GM18858 (cell line): ENCODE measurements at regions not wholly inside any gene's neighbourhood (a gene's known extent, or its start where the extent isn't known, plus 50 kb on each side); places are given as distances from the start of the nearest gene placed in this dataset.
"Not testable (repeated sequence)": the region's sequence is repeated elsewhere in the genome, so short reads cannot be mapped to it uniquely, and the experiment has no call there.

Experiments used
- ATAC-seq: cut with Tn5 transposase; IDR thresholded peaks from one replicate; pipeline ENCODE4 v1.9.1; 2021; ENCODE audit not compliant: unreplicated experiment

GRCh38 chr5:119694284-119694683, 64.9 kb downstream of the FAM170A start:
- ATAC-seq, result peak; percentile 72

- no peak for ATAC-seq
Observed at GRCh38 chr5:119706049-119706448, 76.7 kb downstream of the FAM170A start.

DNA sequence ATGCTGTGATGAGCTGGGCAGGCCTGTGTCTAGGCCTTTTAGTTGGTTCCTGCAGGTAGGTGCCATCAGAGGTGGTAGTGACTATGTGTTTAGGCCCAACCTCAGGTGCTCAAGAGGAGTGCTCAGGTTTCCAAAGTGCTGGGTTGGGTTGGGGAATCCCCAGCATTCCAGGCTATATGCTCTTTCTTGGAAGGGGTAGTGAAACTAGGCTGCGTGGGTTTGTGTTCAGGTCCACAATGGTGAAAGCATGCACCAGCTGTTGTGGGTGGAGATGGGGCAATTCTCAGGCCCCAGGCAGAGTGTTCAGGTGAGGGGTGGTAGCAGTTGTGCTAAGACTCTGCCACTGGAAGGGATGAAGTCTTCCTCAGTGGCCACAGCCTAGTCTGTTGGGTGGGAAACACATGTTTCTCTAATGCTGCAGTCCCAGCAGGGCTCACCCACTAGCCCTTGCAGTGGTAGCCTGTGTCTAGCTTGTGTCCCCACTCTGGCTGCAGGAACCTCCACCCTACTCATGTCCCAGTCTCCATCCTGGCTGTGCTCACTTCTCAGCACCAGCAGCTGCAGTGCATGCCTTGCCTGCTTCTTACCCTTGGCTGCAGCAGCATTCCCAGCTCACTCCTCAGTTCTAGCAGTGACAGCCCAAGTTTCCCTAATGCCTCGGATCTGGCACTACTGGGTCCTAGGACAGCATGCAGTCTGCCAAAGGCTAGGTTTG, 78.9 kb downstream of the FAM170A start:
- no peak for ATAC-seq

GRCh38 chr5:119721775-119722174, 92.4 kb downstream of the FAM170A start:
- no peak for ATAC-seq

DNA sequence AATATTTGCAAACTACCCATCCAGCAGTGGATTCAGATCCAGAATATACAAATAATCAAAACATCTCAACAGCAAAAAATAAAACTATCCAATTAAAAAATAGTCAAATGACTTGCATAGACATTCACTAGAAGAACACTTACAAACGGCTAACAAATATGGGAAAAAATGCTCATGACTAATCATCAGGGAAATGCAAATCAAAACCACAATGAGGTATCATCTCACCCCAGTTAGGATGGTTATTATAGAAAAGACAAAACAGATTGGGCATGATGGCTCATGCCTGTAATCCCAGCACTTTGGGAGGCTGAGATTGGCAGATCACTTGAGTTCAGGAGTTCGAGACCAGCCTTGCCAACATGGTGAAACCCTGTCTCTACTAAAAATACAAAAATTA, 95.9 kb downstream of the FAM170A start:
- not testable (repeated sequence) for ATAC-seq

- no peak for ATAC-seq
Observed at GRCh38 chr5:119726544-119726943, 97.2 kb downstream of the FAM170A start.

DNA sequence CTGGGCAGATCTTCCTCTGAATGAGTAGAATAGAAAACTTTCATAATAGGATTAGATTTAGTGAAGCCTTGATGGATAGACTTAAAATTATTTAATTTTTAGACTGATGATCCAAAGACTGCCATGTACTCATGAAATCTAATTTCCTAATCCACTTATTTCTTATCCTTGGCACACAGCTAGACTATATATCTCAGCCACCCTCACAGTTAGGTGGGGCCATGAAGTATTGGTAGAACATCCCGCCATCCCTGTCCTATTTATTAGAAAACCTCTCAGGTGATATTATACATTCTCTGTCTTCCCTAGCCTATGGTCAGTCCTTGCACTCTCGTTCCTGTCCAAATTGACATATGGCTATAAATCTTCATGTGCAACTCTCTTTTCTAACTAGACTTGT, 110.9 kb downstream of the FAM170A start:
- ATAC-seq, result no peak

DNA sequence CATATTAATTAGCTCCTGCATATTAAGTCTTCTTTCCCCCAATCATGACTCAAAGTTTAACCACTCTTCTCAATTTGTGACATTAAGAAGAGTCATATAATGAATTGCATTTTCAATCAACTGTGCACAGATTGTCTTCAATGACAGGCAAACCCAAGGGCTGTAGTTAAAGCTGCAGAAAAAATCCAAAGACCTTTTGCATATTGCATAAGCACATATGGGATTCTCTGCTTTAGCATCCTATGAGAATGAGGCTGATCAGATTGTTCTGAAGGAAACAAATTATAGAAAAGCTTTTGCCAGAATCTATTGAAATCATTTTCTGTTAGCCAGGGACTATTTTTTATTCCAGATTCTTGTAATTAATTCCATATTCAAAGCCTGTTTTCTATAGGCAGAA, 112.3 kb downstream of the FAM170A start:
- ATAC-seq, result no peak

- no peak for ATAC-seq
Observed at GRCh38 chr5:119742311-119742710, 113.0 kb downstream of the FAM170A start.

- peak; percentile 98 for ATAC-seq
Observed at GRCh38 chr5:119743927-119744326, 114.6 kb downstream of the FAM170A start.

DNA sequence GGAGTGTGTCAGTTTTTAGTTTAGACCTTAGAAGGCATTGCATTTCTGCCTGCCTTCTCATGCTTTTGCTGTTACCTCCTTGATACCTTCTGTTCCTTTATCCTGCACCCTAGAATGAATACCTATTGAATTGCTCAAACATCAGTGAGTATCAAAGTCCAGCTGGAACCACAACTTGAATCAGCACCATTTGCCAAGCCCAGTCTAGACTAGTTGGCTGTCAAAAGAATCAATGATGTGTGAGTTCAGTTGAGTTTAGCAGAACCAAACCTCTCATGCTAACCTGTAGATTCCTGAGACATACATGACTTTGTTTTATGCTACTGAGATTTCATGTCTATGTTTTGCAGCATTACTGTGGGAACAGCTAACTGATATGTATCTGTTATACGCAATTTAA, 116.6 kb downstream of the FAM170A start:
- no peak for ATAC-seq

DNA sequence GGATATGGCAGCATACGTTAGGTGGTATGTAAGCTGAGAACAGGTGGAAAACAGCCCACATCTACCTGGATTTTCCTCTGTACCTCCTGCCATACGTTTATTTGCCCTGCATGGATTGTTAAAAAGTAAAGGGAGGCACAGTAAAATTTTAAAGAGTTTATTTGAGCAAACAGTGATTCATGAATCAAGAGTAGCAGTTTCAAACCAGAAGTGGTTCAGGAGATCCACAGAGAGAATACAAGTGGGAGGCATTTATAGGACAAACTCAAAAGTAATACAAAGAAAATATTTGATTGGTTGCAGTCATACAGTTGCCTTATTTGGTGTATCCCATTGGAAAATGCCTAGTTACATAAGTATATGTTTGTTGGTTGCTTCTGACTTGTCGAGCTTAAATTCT, 117.6 kb downstream of the FAM170A start:
- ATAC-seq, result no peak

DNA sequence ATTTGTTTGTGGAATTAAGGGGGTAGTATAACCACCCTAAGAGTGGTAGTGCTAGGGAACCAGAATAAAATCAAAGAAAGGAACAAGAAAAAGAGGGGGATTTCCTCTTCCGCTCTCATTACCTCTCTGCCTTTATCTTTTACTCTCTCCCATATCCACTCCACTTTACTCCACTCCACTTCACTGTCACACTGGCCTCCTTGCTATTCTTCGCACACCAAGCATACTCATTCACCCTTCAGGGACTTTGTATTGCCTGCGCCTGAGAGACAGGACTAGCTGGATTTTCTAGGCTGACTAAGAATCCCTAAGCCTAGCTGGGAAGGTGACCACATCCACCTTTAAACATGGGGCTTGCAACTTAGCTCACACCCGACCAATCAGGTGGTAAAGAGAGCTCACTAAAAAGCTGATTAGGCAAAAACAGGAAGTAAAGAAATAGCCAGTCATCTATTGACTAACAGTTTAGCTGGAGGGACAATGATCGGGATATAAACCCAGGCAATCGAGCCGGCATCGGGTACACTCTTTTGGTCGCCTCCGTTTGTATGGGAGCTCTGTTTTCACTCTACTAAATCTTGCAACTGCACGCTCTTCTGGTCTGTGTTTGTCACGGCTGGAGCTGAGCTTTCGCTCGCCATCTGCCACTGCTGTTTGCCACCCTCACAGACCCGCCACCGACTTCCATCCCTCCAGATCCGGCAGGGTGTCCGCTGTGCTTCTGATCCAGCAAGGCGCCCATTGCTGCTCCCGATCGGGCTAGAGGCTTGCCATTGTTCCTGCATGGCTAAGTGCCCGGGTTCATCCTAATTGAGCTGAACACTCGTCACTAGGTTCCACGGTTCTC, 121.8 kb downstream of the FAM170A start:
- no peak for ATAC-seq

DNA sequence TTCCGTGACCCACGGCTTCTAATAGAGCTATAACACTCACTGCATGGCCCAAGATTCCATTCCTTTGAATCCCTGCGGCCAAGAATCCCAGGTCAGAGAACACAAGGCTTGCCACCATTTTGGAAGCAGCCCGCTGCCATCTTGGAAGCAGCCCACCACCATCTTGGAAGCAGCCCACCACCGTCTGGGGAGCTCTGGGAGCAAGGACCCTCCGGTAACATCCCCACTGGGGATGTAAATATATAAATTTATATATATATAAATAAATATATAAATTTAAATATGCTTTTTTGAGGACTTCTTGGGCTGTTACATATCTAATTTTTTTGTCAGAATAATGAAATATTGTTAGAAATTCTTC, 122.4 kb downstream of the FAM170A start:
- no peak for ATAC-seq

DNA sequence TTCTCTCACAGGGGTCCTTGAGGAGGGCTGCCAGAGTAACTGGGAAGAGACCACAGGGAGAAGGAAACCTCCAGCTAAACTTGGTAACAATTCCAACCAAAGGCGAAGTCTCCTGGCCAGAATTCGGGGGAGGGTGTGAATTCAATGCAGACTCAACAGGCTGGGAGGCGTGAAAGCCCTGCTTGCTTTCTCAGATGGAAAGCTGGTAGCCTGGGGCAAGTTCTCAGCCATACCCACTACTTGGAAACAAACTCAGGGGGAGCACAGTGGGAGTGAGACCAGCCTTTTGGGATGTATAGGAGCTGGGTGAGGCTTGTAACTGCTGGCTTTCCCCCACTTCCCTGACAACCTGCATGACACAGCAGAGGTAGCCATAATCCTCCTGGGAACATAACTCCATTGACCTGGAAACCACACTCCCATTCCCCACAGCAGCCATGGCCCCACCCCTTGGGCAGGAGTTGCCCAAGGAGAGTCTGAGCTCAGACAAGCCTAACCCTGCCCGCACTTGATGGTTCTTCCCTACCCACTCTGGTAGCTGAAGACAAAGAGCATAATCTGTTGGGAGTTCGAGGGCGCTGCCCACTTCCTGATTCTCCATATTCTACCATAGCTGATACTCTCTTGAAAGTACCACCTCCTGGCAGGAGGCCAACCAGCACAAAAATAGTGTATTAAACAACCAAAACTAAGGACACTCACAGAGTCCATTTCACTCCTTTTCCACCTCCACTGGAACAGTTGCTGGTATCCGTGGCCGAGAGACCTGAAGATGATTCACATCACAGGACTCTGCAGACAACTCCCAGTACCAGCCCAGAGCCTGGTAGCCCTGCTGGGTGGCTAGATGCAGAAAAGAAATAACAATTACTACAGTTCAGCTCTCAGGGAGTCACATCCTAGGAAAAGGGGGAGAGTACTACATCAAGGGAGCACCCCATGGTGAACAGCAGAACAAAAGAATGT, 123.8 kb downstream of the FAM170A start:
- no peak for ATAC-seq

DNA sequence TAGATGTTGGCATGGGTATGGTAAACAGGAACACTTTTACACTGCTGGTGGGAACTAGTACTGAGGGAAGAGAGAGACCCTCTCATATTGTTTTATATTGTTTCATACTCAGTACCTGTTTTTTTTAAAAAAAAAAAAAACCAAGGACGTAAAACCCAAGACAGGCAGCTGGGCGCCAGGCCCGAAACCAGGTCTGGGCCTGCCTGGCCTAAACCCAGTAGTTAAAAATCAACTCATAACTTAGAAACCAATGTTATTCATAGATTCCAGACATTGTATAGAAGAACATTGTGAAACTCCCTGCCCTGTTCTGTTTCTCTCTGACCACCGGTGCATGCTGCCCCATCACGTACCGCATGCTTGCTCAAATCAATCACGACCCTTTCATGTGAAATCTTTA, 125.5 kb downstream of the FAM170A start:
- not testable (repeated sequence) for ATAC-seq

DNA sequence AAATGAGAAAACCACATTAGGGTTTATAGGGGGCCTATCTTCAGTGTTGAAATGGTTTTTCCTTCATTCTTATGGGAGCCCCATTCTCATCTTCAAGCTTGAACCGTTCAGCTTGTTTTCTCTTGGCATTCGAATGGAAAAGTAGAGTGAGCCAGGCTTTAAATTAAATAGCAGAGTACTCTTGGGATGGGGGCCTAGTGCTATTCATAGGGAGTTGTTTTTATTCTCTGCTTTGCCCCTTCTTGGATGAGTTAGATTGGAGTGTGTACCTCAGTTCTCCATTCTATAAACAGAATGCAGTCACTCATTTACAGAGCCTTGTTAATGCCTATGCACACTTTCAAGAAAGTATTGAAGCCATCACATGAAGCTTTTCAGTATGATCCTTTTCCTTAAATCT, 127.9 kb downstream of the FAM170A start:
- no peak for ATAC-seq

GRCh38 chr5:119769695-119770693, 140.6 kb downstream of the FAM170A start:
- not testable (repeated sequence) for ATAC-seq

DNA sequence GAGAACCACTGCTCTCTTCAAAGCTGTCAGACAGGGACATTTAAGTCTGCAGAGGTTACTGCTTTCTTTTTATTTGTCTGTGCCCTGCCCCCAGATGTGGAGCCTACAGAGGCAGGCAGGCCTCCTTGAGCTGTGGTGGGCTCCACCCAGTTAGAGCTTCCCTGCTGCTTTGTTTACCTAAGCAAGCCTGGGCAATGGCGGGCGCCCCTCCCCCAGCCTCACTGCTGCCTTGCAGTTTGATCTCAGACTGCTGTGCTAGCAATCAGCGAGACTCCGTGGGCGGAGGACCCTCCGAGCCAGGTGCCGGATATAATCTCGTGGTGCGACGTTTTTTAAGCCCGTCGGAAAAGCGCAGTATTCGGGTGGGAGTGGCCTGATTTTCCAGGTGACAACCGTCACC, 150.8 kb downstream of the FAM170A start:
- not testable (repeated sequence) for ATAC-seq

DNA sequence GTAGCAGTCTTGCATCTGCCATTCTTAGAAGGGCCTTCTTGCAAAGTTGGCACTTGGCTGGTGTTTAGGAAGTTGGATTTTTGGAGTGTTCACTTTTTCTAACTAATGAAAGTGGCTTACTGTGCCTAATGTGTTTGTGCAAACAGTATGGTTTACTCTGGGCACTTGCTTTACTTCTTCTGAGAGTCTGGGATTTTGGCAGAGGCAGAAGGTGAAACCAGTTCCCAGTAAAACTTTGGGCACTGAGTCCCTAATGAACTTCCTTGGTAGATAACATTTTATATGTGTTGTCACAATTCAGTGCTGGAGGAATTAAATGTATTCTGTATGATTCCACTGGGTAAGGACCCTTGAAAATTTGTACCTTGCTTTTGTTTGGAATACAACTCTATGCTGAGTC, 155.7 kb downstream of the FAM170A start:
- no peak for ATAC-seq
